ENCODE measurements at regions not wholly inside any gene's neighbourhood (a gene's known extent, or its start where the extent isn't known, plus 50 kb on each side); places are given as distances from the start of the nearest gene placed in this dataset.

DNA sequence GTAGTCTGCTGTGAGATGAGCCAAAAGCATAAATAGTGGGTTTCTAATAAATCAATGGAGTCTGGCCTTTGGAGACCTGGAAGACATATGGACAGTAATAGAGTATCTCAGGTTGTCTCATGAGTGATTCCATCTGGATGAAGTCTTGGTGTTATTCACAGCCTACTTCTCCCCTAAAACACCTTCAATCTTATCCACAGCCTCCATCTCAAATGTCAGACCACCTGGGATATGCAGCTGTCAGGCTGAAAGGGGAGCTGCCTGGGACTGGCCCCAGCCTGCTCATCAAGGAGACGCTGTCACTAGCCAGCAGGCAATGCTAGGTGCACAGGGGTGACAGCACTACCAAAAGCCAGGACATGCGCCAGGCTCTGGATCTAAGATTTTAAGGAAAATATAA, 684.0 kb upstream of the ZEB2 start:
- H3K4me1 ChIP-seq (ENCODE audit: control insufficient read depth in 3 of 3, insufficient read depth in 2 of 3, low read depth in 1 of 3, low read length in 2 of 3), result no peaks in the 10 kb centered on the region
- no peak overlapping the region for H3K4me3 ChIP-seq (ENCODE audit: low read depth in 1 of 3, low read length in 3 of 3)
- H3K36me3 ChIP-seq (ENCODE audit: control insufficient read depth in 3 of 3, insufficient read depth in 2 of 3, low read depth in 1 of 3, low read length in 3 of 3), result no peaks in the 10 kb centered on the region
- no peaks in the 10 kb centered on the region for H3K27me3 ChIP-seq (ENCODE audit: control insufficient read depth in 3 of 3, insufficient read depth in 3 of 3, low read length in 3 of 3)
- H3K9me3 ChIP-seq (ENCODE audit: control insufficient read depth in 2 of 2, insufficient read depth in 1 of 2, low read depth in 1 of 2, low read length in 1 of 2), result no peaks in the 10 kb centered on the region
- H3K27ac ChIP-seq (ENCODE audit: low read depth in 1 of 3, low read length in 2 of 3), result no peak overlapping the region
- no peak for DNase-seq
- WGBS, 3 donors, result 78 to 93% (median 92%) methylated on average over 2 of the region's 2 CpGs
- FAIRE-seq, result no peak

DNA sequence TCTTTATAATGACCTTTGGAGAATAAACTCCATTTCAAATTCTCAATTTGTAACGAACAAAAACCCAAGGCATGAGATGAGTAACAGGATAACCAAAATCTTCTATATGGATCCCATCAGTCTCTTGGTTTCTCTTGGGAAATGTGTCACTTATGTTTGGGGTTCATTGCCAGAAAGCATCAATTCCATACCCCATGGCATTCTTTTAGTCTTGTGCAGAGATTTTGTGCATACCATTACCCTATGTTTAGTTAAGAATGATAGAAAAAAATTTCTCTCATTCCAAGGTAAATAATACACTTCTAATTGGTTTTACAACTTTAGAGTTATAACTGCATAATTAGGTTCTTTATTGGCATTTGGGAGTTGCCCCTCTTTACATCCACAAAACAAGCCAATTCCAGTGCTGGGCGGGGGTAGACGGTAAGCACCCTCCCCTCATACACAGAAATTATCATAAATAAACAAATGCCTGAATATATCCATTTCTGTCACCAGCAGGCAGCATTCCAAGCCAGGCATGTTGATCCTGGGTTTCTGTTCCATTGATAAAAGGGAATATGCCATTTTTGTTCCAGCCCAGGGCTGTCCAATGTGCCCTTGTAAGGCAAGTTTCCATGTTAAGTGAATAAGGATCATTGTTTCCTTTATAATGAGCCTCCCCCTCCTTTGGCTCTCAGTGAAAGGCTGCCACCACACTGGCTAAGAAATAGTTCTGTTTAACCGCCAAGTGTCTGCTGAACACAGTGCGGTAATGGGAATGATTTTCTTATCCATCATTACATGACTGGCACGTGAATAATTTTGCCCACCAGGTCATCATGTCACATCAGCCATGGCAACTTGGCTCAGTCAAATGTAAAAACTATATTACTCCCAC, 680.1 kb upstream of the ZEB2 start:
- 77 to 91% (median 85%) methylated on average over 6 of the region's 6 CpGs for WGBS, 3 donors
- DNase-seq (no peak), FAIRE-seq (no peak)
- Histone ChIP-seq H3K4me3 (ENCODE audit: low read depth in 1 of 3, low read length in 3 of 3) (no peak overlapping the region), H3K27me3 (ENCODE audit: control insufficient read depth in 3 of 3, insufficient read depth in 3 of 3, low read length in 3 of 3) (no peaks in the 10 kb centered on the region), H3K4me1 (ENCODE audit: control insufficient read depth in 3 of 3, insufficient read depth in 2 of 3, low read depth in 1 of 3, low read length in 2 of 3) (no peaks in the 10 kb centered on the region), H3K27ac (ENCODE audit: low read depth in 1 of 3, low read length in 2 of 3) (no peak overlapping the region), H3K36me3 (ENCODE audit: control insufficient read depth in 3 of 3, insufficient read depth in 2 of 3, low read depth in 1 of 3, low read length in 3 of 3) (no peaks in the 10 kb centered on the region), H3K9me3 (ENCODE audit: control insufficient read depth in 2 of 2, insufficient read depth in 1 of 2, low read depth in 1 of 2, low read length in 1 of 2) (no peaks in the 10 kb centered on the region)

GRCh38 chr2:145199042-145199441, 679.1 kb upstream of the ZEB2 start:
- Histone ChIP-seq H3K27me3 (ENCODE audit: control insufficient read depth in 3 of 3, insufficient read depth in 3 of 3, low read length in 3 of 3) (no peaks in the 10 kb centered on the region), H3K27ac (ENCODE audit: low read depth in 1 of 3, low read length in 2 of 3) (no peak overlapping the region), H3K4me1 (ENCODE audit: control insufficient read depth in 3 of 3, insufficient read depth in 2 of 3, low read depth in 1 of 3, low read length in 2 of 3) (no peaks in the 10 kb centered on the region), H3K9me3 (ENCODE audit: control insufficient read depth in 2 of 2, insufficient read depth in 1 of 2, low read depth in 1 of 2, low read length in 1 of 2) (no peaks in the 10 kb centered on the region), H3K36me3 (ENCODE audit: control insufficient read depth in 3 of 3, insufficient read depth in 2 of 3, low read depth in 1 of 3, low read length in 3 of 3) (no peaks in the 10 kb centered on the region), H3K4me3 (ENCODE audit: low read depth in 1 of 3, low read length in 3 of 3) (no peak overlapping the region)
- DNase-seq (no peak), FAIRE-seq (no peak)
- 47 to 58% (median 57%) methylated on average over 7 of the region's 7 CpGs for WGBS, 3 donors

- 33 to 69% (median 43%) methylated on average over 2 of the region's 2 CpGs for WGBS, 3 donors
- FAIRE-seq (no peak), DNase-seq (no peak)
- Histone ChIP-seq H3K4me1 (ENCODE audit: control insufficient read depth in 3 of 3, insufficient read depth in 2 of 3, low read depth in 1 of 3, low read length in 2 of 3) (no peaks in the 10 kb centered on the region), H3K36me3 (ENCODE audit: control insufficient read depth in 3 of 3, insufficient read depth in 2 of 3, low read depth in 1 of 3, low read length in 3 of 3) (no peaks in the 10 kb centered on the region), H3K9me3 (ENCODE audit: control insufficient read depth in 2 of 2, insufficient read depth in 1 of 2, low read depth in 1 of 2, low read length in 1 of 2) (no peaks in the 10 kb centered on the region), H3K27me3 (ENCODE audit: control insufficient read depth in 3 of 3, insufficient read depth in 3 of 3, low read length in 3 of 3) (no peaks in the 10 kb centered on the region), H3K27ac (ENCODE audit: low read depth in 1 of 3, low read length in 2 of 3) (no peak overlapping the region), H3K4me3 (ENCODE audit: low read depth in 1 of 3, low read length in 3 of 3) (no peak overlapping the region)
These were observed 678.6 kb upstream of the ZEB2 start for GRCh38 chr2:145198555-145198954.

GRCh38 chr2:145197944-145198343, 678.0 kb upstream of the ZEB2 start:
- Histone ChIP-seq H3K4me3 (ENCODE audit: low read depth in 1 of 3, low read length in 3 of 3) (no peak overlapping the region), H3K27me3 (ENCODE audit: control insufficient read depth in 3 of 3, insufficient read depth in 3 of 3, low read length in 3 of 3) (no peaks in the 10 kb centered on the region), H3K27ac (ENCODE audit: low read depth in 1 of 3, low read length in 2 of 3) (no peak overlapping the region), H3K36me3 (ENCODE audit: control insufficient read depth in 3 of 3, insufficient read depth in 2 of 3, low read depth in 1 of 3, low read length in 3 of 3) (no peaks in the 10 kb centered on the region), H3K4me1 (ENCODE audit: control insufficient read depth in 3 of 3, insufficient read depth in 2 of 3, low read depth in 1 of 3, low read length in 2 of 3) (no peaks in the 10 kb centered on the region), H3K9me3 (ENCODE audit: control insufficient read depth in 2 of 2, insufficient read depth in 1 of 2, low read depth in 1 of 2, low read length in 1 of 2) (no peaks in the 10 kb centered on the region)
- 38 to 75% (median 73%) methylated on average over 3 of the region's 3 CpGs for WGBS, 3 donors
- DNase-seq, result no peak
- FAIRE-seq, result no peak

DNA sequence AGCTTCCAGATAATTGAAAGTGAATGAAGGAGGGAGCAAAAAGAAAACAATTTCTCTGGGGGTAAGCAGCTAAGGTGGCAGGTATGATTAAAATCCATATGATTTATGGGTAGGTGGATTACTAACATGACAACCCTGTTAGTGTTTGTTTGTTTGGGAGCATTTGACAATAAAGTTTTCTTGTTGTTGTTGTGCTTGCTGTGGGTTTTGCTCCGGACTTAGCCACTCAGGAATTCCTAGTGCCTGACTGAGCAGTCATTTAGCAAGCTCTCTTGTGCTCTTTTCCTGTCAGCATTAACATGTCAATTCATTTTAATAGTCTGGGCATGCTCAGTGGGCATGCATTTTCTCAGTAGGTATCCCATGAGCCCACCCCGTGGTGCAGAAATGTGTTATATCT, 674.8 kb upstream of the ZEB2 start:
- DNase-seq (no peak), FAIRE-seq (no peak)
- 25 to 57% (median 42%) methylated on average over 2 of the region's 2 CpGs for WGBS, 3 donors
- Histone ChIP-seq H3K4me3 (ENCODE audit: low read depth in 1 of 3, low read length in 3 of 3) (no peak overlapping the region), H3K9me3 (ENCODE audit: control insufficient read depth in 2 of 2, insufficient read depth in 1 of 2, low read depth in 1 of 2, low read length in 1 of 2) (no peaks in the 10 kb centered on the region), H3K27me3 (ENCODE audit: control insufficient read depth in 3 of 3, insufficient read depth in 3 of 3, low read length in 3 of 3) (no peaks in the 10 kb centered on the region), H3K27ac (ENCODE audit: low read depth in 1 of 3, low read length in 2 of 3) (no peak overlapping the region), H3K4me1 (ENCODE audit: control insufficient read depth in 3 of 3, insufficient read depth in 2 of 3, low read depth in 1 of 3, low read length in 2 of 3) (no peaks in the 10 kb centered on the region), H3K36me3 (ENCODE audit: control insufficient read depth in 3 of 3, insufficient read depth in 2 of 3, low read depth in 1 of 3, low read length in 3 of 3) (no peaks in the 10 kb centered on the region)

GRCh38 chr2:145190031-145190703, 670.2 kb upstream of the ZEB2 start:
- Histone ChIP-seq H3K36me3 (ENCODE audit: control insufficient read depth in 3 of 3, insufficient read depth in 2 of 3, low read depth in 1 of 3, low read length in 3 of 3) (no peaks in the 10 kb centered on the region), H3K4me1 (ENCODE audit: control insufficient read depth in 3 of 3, insufficient read depth in 2 of 3, low read depth in 1 of 3, low read length in 2 of 3) (no peaks in the 10 kb centered on the region), H3K27ac (ENCODE audit: low read depth in 1 of 3, low read length in 2 of 3) (no peak overlapping the region), H3K9me3 (ENCODE audit: control insufficient read depth in 2 of 2, insufficient read depth in 1 of 2, low read depth in 1 of 2, low read length in 1 of 2) (no peaks in the 10 kb centered on the region), H3K27me3 (ENCODE audit: control insufficient read depth in 3 of 3, insufficient read depth in 3 of 3, low read length in 3 of 3) (no peaks in the 10 kb centered on the region), H3K4me3 (ENCODE audit: low read depth in 1 of 3, low read length in 3 of 3) (no peak overlapping the region)
- FAIRE-seq, result no peak
- DNase-seq, result no peak
- 78 to 87% (median 80%) methylated on average over 7 of the region's 7 CpGs for WGBS, 3 donors

DNA sequence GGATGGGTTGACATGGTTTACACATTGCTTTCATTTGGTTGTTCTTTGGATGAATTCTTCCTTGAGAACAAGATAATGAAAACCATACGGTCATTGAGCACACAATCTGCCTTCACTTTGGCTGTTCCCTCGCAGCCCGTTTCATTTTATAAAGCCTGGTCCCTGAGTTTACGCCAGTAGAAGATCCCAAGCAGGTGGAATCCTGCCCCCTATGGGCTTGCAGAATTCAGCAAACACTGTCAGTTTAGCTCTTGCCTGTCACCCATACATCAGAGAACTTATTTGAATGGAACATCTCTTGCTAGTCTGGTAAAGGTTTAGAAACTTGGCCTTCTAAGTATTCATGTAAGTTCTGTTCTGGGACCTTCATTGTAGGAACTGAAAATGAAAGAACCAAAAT, 666.4 kb upstream of the ZEB2 start:
- WGBS, 3 donors, result 57 to 72% (median 63%) methylated on average over 4 of the region's 4 CpGs
- no peak for FAIRE-seq

More for the DNA sequence above, 666.4 kb upstream of the ZEB2 start:
- Histone ChIP-seq H3K27me3 (ENCODE audit: control insufficient read depth in 3 of 3, insufficient read depth in 3 of 3, low read length in 3 of 3) (no peaks in the 10 kb centered on the region), H3K27ac (ENCODE audit: low read depth in 1 of 3, low read length in 2 of 3) (no peak overlapping the region), H3K9me3 (ENCODE audit: control insufficient read depth in 2 of 2, insufficient read depth in 1 of 2, low read depth in 1 of 2, low read length in 1 of 2) (no peaks in the 10 kb centered on the region), H3K4me3 (ENCODE audit: low read depth in 1 of 3, low read length in 3 of 3) (no peak overlapping the region), H3K36me3 (ENCODE audit: control insufficient read depth in 3 of 3, insufficient read depth in 2 of 3, low read depth in 1 of 3, low read length in 3 of 3) (no peaks in the 10 kb centered on the region), H3K4me1 (ENCODE audit: control insufficient read depth in 3 of 3, insufficient read depth in 2 of 3, low read depth in 1 of 3, low read length in 2 of 3) (no peaks in the 10 kb centered on the region)
- no peak for DNase-seq
